GM18861 (cell line): ENCODE measurements at regions not wholly inside any gene's neighbourhood (a gene's known extent, or its start where the extent isn't known, plus 50 kb on each side); places are given as distances from the start of the nearest gene placed in this dataset.

Experiments used
- ATAC-seq: cut with Tn5 transposase; IDR thresholded peaks from one replicate; pipeline ENCODE4 v1.9.1; 2021; ENCODE audit not compliant: unreplicated experiment

DNA sequence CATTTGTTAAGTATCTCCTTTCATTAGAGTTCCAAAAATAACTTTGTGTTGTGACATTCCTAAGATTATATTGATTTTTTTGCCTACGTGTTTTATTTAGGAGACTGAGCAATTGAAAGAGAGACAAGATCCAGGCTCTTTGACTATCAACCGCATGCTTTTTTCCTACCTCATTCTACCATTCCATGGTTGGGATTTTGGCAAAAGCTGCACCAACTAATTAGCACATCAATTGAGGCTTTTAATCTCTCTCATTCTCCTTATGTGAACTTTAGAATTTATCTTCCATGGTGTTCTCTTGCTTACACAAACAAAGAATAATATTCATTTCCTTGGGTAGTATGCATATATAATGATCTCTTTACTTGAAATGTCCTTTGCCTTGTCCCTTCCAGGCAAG lies 338.7 kb upstream of the SMC2 start:
- ATAC-seq: no peak

- no peak for ATAC-seq
Observed at GRCh38 chr9:103755986-103756385, 338.1 kb upstream of the SMC2 start.

GRCh38 chr9:103757062-103757461 lies 337.0 kb upstream of the SMC2 start:
- no peak for ATAC-seq

DNA sequence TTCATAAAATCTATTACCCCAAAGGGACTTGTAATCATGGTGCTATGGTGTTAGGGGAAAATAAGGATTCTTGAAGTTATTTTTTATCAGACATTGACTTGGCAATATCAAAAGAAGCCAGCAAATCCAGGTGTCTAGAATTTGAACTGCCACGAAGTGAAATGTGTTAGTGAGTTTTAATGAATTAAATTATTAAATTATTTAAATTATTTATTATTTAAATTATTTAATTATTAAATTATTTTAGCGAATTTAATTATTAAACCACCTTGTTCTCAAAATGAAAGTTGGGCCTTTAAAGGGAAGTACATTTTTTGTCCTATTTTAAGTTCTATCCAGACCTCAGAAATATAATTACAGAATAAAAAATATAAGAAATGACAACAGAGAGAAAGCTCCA lies 332.6 kb upstream of the SMC2 start:
- ATAC-seq: no peak

GRCh38 chr9:103789686-103790085 lies 304.4 kb upstream of the SMC2 start:
- peak; percentile 97 for ATAC-seq

DNA sequence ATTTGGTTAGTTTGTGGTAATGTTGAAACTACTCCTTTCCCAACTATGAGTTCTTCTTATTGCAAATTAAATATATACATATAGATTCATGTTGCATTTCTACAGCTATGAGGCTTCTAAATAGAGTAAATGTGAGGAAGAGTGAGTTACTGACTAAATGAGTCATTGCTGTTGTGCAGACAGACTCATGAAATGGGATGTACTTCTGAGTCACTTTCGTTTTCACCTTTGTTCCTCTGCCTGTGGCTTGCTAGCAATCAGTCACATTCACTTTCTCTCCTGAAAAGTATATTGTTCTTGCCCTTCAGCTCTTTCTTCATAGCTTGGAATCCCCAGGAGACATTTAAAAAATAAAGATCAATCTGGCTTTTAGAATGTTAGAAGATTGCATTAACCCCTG lies 295.5 kb upstream of the SMC2 start:
- peak; percentile 100 for ATAC-seq

DNA sequence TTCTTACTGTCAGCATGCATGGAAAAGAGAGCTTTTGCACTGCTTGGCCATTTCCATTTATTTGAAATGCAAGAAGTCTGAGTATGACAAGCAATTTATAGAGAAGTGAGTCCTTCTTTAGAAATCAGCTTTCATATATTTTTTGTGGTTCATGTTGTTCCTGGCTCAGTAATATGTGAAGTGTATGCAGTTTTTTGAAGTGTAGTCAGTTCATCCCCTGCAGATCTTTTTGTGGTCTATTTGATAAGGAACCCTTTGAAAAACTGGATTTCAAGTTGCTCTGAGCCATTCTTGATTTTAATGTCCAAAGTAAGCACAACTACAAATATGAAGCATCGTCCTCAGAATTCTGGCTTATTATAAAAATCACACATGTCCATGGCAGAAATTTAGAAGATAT lies 294.1 kb upstream of the SMC2 start:
- no peak for ATAC-seq

DNA sequence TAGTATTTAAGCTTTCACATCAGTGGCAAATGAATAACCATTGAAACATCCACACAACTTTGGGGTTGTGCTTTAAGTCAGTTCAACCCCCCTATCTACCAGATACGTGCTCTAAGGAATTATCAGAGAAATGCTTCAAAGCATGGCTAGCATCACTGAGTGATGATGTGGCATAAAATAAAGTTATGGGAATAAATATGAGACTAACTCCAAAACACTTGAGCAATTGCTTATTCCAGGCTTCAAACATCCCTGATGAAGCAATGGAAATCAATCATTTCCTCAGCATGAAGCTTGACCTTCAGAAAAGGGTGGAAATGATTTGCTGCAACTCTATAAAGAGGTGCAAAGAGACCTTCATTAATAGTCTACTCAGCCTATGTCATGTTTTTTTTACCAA lies 292.0 kb upstream of the SMC2 start:
- no peak for ATAC-seq

DNA sequence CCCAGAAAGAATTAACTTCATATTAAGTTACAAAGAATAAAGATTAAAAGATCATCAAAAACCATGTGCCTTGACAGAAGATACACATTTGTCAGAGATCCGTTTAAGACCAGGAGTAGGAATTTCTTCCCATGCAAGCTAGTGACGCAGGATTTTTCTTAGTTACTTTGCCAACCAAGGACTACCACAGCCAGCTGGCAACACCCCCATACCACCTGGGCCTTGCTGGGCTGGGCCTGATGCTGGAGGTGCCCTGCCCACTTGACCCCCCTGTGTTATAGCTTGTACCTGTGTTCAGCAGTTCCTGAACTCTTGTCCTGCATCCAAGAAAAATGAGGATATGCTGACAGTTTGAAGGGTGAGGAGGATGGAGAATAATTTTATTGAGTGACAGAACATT lies 290.9 kb upstream of the SMC2 start:
- no peak for ATAC-seq

GRCh38 chr9:103804077-103804735 lies 289.9 kb upstream of the SMC2 start:
- ATAC-seq: no peak

- no peak for ATAC-seq
Observed at GRCh38 chr9:103809745-103810144, 284.4 kb upstream of the SMC2 start.

- ATAC-seq: no peak
Observed at GRCh38 chr9:103811462-103811861, 282.6 kb upstream of the SMC2 start.

DNA sequence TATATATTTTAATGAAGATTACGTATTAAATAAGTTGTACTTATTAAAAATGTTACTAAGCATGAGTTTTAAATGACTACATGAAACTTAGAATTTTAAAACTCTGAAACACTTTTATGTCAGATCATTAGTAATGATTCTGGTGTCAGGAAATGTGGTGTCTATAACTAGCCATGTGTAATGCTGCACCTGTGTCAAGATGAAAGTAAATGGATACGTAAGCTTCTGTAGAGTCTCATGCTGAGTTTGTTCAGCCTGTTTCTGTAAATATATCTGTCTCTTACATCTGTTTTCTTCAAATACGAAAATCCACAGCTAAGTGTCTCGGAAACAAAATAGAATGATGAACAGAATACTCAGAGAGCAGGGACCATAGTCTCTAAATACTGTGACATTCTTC lies 278.0 kb upstream of the SMC2 start:
- no peak for ATAC-seq

DNA sequence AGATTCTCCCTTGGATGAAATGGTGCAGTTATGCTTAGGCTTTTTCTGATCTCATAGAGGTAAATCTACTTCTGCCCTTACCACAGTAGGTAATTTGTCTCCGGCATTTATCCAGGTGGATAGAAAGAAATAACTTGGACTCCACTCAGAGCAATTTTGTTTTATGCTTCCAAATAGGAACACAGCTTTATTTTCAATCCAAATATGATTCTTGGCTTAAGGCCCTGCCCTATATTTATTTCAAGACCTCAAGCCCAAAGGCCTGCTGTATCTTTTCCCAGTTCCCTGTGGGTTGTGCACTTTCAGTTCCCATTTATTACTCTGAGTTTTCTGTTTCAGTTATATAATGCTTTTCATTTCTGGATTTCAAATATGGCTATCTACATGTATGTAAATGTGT lies 274.2 kb upstream of the SMC2 start:
- no peak for ATAC-seq

DNA sequence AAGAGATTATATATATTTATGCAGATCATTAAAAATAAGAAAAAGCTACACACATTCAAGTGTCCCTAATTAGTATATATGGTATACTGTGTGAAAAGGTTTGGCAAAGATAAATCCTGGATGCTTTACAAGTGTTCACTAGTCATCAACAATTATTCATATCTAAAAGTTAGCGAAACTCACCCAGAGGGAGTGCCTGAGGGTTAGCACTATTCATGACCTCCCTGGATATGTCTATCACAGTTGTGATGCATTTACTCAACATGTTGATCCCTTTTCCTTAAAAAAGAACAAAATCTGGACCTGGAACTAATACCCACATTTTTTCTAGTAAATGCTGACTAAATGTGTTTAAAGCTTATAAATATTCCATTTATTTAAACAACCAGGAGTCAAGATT lies 273.0 kb upstream of the SMC2 start:
- ATAC-seq: no peak

GRCh38 chr9:103837940-103838339 lies 256.2 kb upstream of the SMC2 start:
- ATAC-seq: no peak

- no peak for ATAC-seq
Observed at GRCh38 chr9:103839197-103839596, 254.9 kb upstream of the SMC2 start.

DNA sequence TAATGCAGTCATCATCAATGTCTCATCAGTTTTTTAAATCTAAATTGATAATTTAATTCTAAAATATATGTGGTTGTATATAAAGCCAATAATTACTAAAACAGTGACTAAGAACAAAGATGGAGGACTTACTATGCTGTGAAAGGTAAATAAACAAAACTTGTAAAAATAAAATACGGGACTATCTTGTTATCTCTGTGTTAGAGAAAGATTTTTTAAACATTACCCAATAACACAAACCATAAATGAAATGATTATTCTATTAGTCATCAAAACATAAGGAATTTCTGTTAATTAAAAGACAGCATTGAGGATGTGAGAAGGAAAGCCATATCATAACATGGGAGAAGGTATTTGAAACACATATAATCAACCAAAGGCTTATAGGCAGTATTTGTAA lies 226.2 kb upstream of the SMC2 start:
- ATAC-seq: no peak

GRCh38 chr9:103872811-103873210 lies 221.3 kb upstream of the SMC2 start:
- ATAC-seq: no peak

- ATAC-seq: no peak
Observed at GRCh38 chr9:103881419-103881818, 212.7 kb upstream of the SMC2 start.

GRCh38 chr9:103889989-103890388 lies 204.1 kb upstream of the SMC2 start:
- ATAC-seq: no peak

GRCh38 chr9:103894184-103894583 lies 199.9 kb upstream of the SMC2 start:
- ATAC-seq: no peak

- no peak for ATAC-seq
Observed at GRCh38 chr9:103898550-103898949, 195.6 kb upstream of the SMC2 start.

- ATAC-seq: no peak
Observed at GRCh38 chr9:103899866-103900265, 194.2 kb upstream of the SMC2 start.
